HG02763 (cell line): ENCODE measurements at regions not wholly inside any gene's neighbourhood (a gene's known extent, or its start where the extent isn't known, plus 50 kb on each side); places are given as distances from the start of the nearest gene placed in this dataset.

Experiments
- ATAC-seq: cut with Tn5 transposase; IDR thresholded peaks from one replicate; pipeline ENCODE4 v1.9.1; 2021; ENCODE audit warnings: mild to moderate bottlenecking, moderate library complexity; ENCODE audit not compliant: unreplicated experiment

DNA sequence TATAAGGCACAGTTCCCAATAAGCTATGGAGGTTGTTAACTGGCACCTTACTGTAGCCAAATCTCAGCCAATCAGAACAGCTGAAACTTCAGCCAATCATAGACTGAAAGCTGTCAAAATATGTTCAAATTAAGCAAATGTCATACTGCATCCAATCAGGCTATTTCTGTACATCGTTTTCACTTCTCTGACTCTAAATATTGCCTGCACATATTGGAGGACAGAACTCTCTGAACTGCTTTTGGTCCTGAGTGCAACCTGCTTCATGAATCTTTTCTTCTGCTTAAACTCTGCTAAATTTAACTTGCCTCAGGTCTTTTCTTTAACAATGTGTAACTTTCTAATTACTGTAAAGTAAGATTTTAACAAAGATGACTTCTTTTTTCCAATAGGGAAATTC is 1198.9 kb upstream of the PCDH7 start:
- ATAC-seq = no peak

DNA sequence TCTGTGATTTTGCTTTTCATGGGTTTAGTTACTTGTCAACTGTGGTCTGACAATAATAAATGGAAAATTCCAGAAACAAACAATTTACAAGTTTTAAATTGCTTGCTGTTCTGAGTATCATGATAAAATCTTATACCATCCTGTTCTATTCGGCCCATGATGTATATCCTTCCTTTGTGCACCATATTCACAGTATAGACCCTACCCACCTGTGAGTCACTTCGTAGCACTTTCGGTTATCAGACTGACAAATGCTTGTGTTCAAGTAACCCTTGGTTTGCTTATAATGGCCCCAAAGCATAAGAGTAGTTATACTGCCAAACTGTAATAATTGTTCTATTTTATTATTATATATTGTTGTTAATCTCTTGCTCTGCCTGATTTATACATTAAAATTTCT is 1183.4 kb upstream of the PCDH7 start:
- no peak for ATAC-seq

DNA sequence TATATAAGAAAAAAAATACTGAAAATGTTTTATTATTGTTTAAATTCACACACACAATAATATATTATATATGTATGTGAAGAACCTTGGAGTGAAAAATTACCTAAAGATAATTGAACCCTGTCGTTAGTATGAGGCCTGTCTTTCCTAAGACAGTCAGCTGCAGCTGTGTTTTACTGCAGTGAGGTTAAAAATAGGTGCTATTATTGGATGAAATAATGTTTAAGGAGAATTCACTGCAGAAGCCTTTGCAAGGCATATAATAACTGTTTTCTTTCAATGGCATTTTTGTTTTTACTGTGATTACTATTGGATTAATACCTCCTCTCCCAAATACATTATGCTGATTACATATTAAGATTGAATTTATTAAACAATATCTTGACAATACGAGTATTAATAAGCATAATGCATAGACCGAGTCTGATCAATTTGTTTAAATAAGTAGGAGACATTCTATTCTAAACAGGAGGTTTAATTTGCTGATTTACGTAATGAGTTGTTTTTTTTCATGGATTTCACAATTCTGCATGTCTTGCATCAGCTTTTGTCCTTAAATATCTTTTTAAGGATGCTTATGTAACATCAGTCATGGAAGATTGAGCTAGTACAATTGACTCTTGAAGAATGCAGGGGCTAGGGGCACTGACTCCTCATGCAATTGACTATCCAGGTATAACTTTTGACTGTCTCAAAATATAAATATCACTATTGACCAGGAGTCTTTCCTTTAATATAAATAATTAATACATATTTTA is 1181.1 kb upstream of the PCDH7 start:
- ATAC-seq = no peak

- ATAC-seq = no peak
Measured at GRCh38 chr4:29540439-29541102, 1179.6 kb upstream of the PCDH7 start.

DNA sequence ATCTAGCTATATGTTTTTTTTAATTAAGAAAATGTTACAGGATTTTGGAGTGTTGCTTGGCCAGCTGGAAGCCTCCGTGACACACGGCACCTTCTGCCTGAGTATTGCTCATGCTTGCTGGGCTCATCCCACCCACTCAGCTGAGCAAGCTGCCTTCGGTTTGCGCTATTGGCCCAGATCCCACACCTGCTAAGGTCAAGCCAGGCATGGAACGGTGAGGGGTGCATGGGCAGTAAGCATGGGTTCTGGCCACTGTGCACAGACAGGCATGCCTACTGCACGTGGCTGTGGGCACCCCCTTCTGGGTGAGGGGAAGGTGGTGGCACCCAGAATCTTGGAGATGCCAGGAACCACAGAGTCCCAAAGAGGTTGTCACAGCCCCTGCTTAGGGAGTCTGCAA is 1178.4 kb upstream of the PCDH7 start:
- no peak for ATAC-seq

DNA sequence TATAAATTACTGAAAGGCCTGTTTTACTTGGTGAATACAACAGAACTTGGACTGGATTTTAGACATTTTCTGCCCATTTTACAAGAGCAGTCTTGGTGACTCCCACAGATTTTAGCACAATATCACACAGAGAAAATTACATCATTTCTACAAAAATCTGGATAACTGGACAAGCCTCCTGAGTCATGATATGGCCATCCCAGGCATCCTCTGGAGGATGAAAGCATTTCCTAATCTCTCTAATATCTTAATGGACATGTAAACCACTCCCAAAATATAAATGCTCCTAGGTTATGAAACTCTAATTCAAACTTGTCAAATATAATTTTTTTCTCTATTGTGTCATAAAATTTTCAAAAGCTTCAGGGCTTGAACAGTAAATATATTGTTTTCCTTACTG is 1170.8 kb upstream of the PCDH7 start:
- no peak for ATAC-seq

DNA sequence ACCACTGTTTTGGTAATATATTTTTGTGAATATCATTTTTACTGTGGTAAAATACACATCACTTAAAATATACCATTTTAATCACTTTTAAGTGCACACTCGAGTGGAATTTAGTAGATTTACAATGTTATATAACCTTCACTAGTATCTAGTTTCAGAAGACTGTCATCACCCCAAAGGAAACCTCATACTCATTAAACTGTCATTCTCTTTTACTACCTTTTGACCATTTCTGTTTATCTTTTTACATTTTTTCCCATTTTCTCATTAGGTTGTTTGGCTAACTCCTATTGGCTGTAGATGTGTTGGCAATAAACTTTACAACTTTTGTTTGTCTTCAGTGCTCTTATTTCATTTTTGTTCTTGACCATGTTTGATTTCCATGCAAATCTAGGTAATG is 1168.3 kb upstream of the PCDH7 start:
- no peak for ATAC-seq

GRCh38 chr4:29553846-29554245 is 1166.3 kb upstream of the PCDH7 start:
- no peak for ATAC-seq

DNA sequence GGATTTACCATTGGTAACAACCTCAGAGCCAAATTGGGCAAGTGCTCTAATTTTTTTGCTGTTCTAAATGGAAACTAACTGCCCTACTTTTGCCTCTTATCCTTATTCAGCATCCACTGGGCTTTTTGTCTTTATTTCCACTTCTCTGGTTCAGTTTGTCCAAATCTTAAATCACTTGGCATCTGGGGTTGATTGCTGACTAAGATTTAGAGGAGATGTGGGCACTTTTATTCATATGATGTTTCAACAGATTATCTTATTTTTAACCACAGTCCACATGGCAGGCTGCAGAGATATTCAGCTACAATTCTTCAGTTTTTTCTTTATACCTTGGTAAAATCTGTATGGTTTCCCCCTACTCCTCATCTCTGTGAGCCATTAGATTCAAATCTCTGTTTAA is 1161.4 kb upstream of the PCDH7 start:
- ATAC-seq = no peak

DNA sequence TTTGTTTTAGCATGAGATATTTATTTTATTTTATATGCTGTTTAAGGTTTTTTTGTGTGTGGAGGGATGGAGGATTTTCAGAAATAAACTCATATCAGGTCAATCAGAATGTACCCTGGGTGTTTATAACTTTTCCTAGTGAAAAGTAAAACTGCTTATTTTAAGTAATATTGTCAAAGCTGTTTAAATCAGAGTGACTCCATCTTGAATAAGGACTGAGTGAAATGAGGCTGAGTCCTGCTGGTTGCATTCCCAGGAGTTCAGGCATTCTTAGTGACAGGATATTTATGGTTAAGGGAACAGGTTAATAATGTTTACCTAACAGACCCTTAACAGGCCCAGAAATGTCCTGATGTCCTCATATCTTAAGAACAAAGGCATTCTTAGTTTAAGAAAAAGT is 1160.9 kb upstream of the PCDH7 start:
- ATAC-seq = no peak

DNA sequence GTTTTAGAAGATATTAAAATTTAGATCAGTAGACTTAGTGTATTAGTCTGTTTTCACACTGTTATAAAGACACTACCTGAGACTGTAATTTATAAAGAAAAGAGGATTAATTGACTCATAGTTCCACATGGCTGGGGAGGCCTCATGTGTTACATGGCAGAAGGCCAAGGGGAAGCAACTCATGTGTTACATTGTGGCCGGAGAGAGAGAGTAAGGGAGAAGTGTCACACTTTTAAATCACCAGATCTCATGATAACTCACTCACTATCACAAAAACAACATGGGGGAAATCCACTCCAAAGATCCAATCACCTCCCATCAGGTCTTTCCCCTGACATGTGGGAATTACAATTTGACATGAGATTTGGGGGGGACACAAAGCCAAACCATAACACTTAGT is 1159.7 kb upstream of the PCDH7 start:
- no peak for ATAC-seq

GRCh38 chr4:29565256-29565655 is 1154.9 kb upstream of the PCDH7 start:
- ATAC-seq = no peak

DNA sequence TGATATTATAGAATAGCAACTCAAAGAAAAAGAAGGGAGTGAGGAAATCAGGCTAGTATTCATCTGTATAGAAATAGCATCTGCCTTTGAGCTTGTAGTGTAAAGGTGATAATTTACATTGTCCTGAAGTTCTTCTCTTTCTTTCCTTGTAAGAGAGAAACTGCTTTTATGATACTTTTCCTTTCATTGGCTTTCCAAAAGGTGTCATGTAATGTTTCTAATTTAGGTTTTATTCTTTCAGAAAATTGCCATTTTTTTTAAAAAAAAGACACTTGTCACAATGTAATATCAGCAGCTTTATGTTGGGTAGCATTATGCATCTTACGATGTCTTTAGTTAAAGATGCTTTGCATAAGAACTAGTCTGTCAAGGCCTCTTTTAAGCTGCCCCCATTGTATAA is 1153.8 kb upstream of the PCDH7 start:
- no peak for ATAC-seq

- ATAC-seq = no peak
Measured at GRCh38 chr4:29571322-29571721, 1148.8 kb upstream of the PCDH7 start.

- no peak for ATAC-seq
Measured at GRCh38 chr4:29578329-29578728, 1141.8 kb upstream of the PCDH7 start.

DNA sequence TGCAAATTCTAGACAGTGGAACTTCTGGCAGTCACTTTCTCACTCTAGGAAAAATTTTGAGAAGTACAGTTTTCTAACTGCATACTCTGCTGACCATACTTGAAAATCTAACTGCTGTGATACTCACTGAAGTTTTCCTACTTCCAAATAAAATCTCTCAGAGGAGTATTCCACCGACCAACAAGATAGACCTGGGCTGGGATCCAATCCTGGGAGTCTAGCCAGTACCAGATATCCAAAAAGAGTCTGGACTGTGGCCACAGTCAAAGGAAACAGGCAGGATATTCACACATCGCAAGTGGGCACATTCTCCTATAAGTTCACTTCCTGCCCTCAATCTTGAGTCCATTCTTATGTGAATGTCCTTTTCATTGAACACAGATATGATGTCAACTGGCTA is 1138.7 kb upstream of the PCDH7 start:
- ATAC-seq = no peak

- no peak for ATAC-seq
Measured at GRCh38 chr4:29588617-29589016, 1131.6 kb upstream of the PCDH7 start.

DNA sequence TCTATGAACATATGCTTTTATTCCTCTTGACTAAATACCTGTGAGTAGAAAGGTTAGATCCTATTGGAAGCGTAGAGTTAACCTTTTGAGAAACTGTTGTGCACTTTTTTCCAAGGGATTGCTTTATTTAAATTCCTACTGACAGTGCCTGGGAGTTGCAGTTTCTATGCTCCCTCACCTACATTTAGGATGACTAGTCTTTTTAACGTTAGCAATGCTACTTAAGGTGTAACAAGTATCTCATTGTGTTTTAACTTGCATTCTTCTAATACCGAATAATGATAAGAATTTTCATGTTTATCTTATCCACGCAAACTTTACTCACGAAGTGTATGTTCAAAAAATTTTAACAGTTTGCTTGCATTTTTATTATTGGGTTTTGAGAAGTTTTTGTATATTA is 1123.9 kb upstream of the PCDH7 start:
- no peak for ATAC-seq

- ATAC-seq = no peak
Measured at GRCh38 chr4:29619168-29619567, 1101.0 kb upstream of the PCDH7 start.

DNA sequence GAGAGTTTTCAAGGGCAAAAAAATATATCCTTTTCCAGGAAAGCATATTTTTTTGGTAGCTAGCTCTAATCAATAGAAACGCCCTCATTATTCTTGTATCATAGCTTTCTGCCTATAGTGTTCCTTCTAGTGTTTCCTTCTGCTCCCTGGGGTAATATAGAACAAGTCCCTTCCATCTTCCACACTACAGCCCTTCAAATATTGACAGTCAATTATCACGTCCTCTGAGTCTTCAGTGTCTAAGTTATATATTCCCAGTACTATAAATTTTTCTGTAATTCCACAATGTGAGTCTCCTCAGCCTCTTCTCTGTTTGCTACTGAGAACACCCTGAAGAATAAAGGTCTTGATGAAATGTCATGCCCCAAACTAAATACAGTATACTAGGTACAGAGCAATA is 1088.0 kb upstream of the PCDH7 start:
- ATAC-seq = no peak

- ATAC-seq = no peak
Measured at GRCh38 chr4:29636961-29637360, 1083.2 kb upstream of the PCDH7 start.

GRCh38 chr4:29653221-29653620 is 1066.9 kb upstream of the PCDH7 start:
- ATAC-seq = no peak

GRCh38 chr4:29680644-29681043 is 1039.5 kb upstream of the PCDH7 start:
- no peak for ATAC-seq
